Endothelial cell of hepatic sinusoid (primary cell): ENCODE measurements at regions not wholly inside any gene's neighbourhood (a gene's known extent, or its start where the extent isn't known, plus 50 kb on each side); places are given as distances from the start of the nearest gene placed in this dataset.
"Not testable (repeated sequence)": the region's sequence is repeated elsewhere in the genome, so short reads cannot be mapped to it uniquely, and the experiment has no call there.

Experiments used
- in situ Hi-C: cut with HindIII; loops from 2 replicates; pipeline ENCODE4 v1.10.0; 2017; ENCODE audit warnings: low sequenced_read_pairs

DNA sequence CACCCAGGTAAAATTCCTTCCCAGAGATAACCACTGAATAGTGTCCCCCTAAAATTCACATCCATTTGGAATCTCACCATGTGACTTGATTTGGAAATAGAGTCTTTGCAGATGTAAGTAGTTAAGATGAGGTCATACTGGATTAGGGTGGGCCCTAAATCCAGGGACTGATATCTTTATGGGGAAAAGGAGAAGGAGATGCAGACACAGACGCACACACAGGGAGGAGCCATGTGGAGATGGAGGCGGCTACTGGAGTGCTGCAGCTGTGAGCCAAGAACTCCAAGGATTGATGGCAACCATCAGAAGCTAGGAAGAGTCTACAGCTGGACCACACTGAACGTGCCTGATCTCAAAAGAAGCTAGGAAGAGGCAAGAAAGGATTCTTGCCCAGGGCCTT is 96.6 kb upstream of the SRD5A3 start:
- in situ Hi-C loops: no loop called here

DNA sequence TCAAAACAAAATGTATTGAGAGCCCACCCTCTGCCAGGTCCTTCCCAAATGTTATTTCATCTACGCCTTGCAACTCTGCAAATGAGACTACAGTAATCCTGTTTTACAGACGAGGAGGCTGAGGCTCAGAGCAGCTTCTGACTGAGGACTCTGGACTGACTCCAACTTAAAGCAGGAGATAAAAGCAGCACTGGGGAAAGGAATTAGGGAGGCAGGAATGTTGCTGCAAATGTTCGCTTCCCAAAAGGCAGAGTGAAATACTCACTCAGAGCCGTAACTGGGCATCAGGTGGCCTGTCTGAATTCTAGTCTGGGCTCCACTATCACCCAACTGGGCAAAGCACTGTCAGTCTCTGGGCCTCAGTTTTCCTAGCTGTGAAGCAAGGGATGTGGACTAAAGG is 94.7 kb upstream of the SRD5A3 start:
- in situ Hi-C loops: no loop called here

DNA sequence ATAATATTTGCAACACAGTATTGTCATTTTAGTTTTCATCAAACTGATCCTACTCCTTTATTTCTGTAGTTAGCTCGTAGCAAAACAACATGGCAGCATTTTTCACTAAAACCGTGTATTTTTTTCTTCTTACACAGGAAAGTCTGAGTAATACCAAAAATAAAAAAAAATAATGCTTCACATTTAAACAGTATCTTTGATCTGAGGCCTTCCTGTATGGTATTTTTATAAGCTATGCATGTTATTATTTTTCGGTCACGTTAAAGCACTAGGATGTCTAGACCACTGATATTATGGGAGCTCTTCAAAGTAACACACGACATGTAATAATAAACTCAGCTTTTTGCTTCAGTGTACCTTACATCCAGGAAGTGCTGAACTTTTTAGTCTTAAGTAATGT is 94.1 kb upstream of the SRD5A3 start:
- in situ Hi-C loops: no loop called here

GRCh38 chr4:55253948-55254593 is 92.0 kb upstream of the SRD5A3 start:
- in situ Hi-C loops: no loop called here

GRCh38 chr4:55255179-55255578 is 90.9 kb upstream of the SRD5A3 start:
- in situ Hi-C loops: loop anchor here (5.0 kb wide), 1 partner anchor 38 kb away; no protein-coding TSS in a partner anchor

- in situ Hi-C loops: loop anchor here (5.0 kb wide), 1 partner anchor 39 kb away; no protein-coding TSS in a partner anchor
Measured at GRCh38 chr4:55256787-55257186, 89.3 kb upstream of the SRD5A3 start.

DNA sequence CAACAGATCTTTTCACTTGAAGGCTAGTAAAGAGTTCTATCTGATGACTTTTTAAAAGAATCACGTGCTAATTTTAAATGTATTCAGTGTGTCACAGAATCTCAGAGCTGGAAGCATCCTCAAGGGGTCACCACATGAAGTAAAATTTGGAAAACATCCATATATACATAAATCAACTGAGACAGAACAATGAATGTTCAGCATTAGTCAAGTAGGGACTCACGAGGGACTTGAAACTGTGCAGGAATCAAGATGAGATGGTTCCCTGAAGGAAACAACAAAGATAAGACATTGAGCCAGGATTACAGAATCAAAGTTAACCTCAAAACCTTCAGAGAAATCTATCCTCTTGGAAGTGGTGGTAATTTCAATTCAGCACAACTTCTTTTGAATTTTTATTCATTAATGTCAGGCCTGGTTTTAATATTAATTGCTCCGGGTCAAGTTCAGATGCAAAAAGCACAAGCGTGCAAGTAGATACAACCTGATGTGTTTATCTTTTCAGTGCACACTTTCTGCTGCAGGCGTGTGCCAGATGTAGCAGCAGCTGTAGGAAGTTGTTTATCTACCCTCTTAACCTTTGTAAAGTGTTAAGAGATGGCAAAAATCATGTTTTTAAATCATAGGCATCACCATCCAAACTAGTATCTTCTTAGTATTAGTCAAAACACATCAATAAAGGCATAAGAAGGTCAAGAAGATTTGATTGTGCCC is 87.7 kb upstream of the SRD5A3 start:
- in situ Hi-C loops: loop anchor here (5.0 kb wide), 1 partner anchor 41 kb away; no protein-coding TSS in a partner anchor

DNA sequence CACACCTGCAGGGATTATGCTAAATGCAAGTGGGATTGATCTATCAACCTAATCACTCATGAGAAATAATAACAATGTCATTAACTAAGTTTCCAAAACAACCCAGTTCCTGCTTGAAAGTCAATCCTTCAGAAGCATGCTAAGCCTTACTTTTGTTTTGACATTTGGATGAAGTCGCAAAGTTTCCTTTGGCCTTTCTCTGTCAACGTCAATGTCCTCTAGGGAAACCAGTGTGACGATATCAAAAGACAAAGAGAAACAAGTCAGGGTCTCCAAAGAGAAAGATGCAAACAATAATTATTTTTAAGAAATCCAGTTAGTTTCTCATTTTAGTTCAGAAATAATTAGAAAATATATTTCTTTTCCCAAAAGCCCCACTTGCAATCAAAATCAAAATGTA is 86.7 kb upstream of the SRD5A3 start:
- in situ Hi-C loops: loop anchor here (5.0 kb wide), 1 partner anchor 42 kb away; no protein-coding TSS in a partner anchor

DNA sequence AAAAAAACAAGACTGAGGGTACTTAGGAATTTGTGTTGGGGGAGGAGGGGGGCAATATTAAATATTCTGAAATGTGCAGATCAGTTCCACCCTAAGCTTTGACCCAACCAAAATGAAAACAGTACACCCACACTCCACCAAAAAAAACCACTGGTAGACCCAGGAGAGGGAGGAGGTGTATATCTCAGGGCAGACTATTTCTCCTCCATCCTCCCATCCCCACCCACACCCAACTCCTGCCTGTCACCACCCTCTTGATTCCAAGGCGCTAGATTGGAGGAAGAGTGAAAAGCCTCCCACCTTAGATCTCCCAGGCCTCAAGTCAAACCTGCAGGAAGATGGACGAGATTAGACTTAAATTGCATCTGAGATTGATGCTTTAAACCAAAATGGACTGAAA is 76.6 kb upstream of the SRD5A3 start:
- in situ Hi-C loops: no loop called here

- in situ Hi-C loops: no loop called here
Measured at GRCh38 chr4:55269995-55270394, 76.0 kb upstream of the SRD5A3 start.

GRCh38 chr4:55270481-55270880 is 75.6 kb upstream of the SRD5A3 start:
- in situ Hi-C loops: no loop called here

- in situ Hi-C loops: no loop called here
Measured at GRCh38 chr4:55272102-55272501, 73.9 kb upstream of the SRD5A3 start.

GRCh38 chr4:55272589-55272988 is 73.5 kb upstream of the SRD5A3 start:
- in situ Hi-C loops: no loop called here

DNA sequence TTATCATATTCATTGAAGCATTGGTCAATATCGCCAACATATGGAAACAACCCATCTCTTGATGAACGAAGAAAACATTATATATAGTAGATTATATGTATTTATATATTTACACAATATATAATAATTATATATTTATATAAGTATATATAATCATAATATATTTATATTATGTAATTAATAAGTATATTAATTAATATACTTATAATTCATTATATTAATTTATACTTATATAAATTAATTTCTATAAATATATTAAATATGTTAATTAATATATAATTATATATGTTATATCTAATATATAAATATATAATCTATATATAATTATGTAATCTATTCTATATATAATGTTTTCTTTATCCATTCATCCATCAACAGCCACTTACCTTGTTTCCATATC is 69.0 kb upstream of the SRD5A3 start:
- in situ Hi-C loops: no loop called here

- in situ Hi-C loops: no loop called here
Measured at GRCh38 chr4:55278316-55278715, 67.7 kb upstream of the SRD5A3 start.

- in situ Hi-C loops: not testable (repeated sequence)
Measured at GRCh38 chr4:55280474-55280873, 65.6 kb upstream of the SRD5A3 start.

DNA sequence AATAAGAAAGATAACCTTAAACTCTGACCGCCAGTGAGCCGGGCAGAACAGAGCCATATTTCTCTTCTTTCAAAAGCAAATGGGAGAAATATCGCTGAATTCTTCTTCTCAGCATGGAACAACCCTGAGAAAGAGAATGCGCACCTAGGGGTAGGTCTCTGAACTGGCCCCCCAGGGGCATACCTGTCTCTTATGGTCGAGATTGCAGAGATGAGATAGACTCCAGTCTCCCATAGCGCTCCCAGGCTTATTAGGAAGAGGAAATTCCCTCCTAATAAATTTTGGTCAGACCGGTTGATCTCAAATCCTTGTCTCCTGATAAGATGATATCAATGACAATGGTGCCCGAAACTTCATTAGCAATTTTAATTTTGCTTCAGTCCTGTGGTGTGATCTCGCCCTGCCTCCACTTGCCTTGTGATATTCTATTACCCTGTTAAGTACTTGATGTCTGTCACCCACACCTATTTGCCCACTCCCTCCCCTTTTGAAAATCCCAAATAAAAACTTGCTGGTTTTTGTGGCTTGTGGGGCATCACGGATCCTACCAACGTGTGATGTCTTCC is 64.8 kb upstream of the SRD5A3 start:
- in situ Hi-C loops: not testable (repeated sequence)

DNA sequence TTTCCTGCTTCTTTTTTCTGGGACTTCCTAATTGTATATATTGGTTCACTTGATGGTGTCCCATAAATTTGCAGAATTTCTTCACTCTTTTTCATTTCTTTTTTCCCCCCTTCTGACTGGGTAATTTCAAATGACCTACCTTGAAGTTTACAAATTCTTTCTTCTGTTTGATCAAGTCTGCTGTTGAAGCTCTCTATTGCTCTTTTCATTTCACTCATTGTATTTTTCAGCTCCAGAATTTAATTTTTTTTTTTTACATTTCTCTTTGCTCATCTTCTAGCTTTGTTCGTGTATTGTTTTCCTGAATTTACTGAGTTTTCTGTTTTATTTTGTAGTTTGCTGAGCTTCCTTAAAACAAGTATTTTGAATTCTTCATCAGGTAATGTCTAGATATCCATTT is 61.7 kb upstream of the SRD5A3 start:
- in situ Hi-C loops: no loop called here

DNA sequence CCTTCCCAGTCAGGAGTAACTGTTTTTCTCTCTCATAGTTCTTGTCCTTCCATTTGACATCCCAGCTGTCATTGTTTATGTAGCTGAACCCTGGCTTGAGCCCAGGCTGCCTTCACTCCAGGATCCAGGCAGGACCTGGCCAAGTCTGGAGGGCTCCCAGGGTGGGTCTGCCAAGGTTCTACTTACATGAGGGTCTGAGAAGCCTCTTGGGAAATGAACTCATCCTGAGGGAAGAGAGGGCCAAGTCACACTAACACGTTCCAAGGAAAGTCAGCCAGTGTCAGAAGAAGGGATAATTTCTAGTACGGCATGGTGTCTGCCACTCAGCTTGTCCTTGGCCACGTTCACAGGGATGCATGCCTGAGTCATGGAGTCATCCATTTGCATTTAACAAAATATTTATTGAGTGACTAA is 54.8 kb upstream of the SRD5A3 start:
- in situ Hi-C loops: no loop called here

DNA sequence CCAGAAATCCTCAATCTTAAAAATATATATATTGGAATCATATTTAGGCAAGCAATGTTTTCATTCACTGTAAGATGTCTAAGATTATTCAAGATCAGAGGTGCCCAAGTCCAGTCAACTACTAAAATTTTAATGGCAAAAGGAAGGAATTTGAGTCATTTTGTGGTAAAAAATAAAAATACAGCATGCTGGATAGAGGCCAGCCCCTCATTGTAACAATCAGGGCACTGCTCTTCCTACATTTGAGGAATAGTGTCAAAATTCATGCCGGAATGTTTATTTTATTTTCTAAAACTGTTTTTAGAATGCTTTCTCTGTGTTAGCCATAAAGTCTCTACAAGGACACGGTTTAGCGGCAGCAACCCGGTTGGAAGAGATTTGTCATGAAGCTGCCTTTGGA is 49.9 kb upstream of the SRD5A3 start:
- in situ Hi-C loops: no loop called here
